Lower leg skin (tissue), 3 donors: ENCODE measurements at regions not wholly inside any gene's neighbourhood (a gene's known extent, or its start where the extent isn't known, plus 50 kb on each side); places are given as distances from the start of the nearest gene placed in this dataset.

Experiments used
- POLR2A ChIP-seq, 2 donors: fragments of 450-650 bp; IDR thresholded peaks; one replicate each; pipeline ENCODE4 v1.6.1; 2016 to 2017; ENCODE audit warnings: antibody characterized with exemption in 2 of 2, mild to moderate bottlenecking in 1 of 2, moderate library complexity in 1 of 2
- TF ChIP-seq, protein P1 (sequence below), 3 donors: fragments of 450-650 bp; IDR thresholded peaks; one replicate each; pipeline ENCODE4 v1.5.1; 2016; ENCODE audit warnings: antibody characterized with exemption in 3 of 3, mild to moderate bottlenecking in 3 of 3, moderate library complexity in 2 of 3

DNA sequence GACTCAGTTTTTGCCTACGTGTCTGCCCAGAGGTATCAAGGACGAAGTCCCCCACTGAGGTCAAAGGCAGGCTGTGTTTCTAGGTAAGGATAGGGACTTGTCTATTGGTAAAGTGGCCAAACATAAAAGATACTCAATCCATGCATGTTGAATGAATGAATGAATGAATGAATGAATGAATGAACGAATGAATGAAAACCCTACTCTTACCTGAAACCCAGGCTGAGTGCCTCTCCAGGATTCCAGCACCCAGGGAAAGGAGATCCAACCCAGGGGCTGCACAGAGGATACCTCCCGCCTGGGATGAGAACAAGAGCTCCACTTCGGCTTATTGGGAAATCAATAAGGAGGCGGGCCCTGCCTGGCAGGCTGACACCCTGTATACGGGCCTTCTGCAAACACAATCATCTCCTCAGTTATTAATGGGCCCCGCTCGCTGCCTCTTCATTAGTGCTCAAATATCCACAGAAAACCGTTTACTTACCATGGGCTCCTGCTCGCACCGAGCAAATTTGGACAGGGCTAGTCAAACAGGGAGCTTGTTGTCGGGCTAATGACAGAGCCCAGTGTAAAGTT is 177.4 kb downstream of the BUD13 start:
- TF ChIP-seq, protein P1, sequence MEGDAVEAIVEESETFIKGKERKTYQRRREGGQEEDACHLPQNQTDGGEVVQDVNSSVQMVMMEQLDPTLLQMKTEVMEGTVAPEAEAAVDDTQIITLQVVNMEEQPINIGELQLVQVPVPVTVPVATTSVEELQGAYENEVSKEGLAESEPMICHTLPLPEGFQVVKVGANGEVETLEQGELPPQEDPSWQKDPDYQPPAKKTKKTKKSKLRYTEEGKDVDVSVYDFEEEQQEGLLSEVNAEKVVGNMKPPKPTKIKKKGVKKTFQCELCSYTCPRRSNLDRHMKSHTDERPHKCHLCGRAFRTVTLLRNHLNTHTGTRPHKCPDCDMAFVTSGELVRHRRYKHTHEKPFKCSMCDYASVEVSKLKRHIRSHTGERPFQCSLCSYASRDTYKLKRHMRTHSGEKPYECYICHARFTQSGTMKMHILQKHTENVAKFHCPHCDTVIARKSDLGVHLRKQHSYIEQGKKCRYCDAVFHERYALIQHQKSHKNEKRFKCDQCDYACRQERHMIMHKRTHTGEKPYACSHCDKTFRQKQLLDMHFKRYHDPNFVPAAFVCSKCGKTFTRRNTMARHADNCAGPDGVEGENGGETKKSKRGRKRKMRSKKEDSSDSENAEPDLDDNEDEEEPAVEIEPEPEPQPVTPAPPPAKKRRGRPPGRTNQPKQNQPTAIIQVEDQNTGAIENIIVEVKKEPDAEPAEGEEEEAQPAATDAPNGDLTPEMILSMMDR (IDR thresholded peaks at IDR 0.05): no peak
- no peak for TF ChIP-seq POLR2A (IDR thresholded peaks at IDR 0.05)
